ENCODE measurements at regions not wholly inside any gene's neighbourhood (a gene's known extent, or its start where the extent isn't known, plus 50 kb on each side); places are given as distances from the start of the nearest gene placed in this dataset.
"Not testable (repeated sequence)": the region's sequence is repeated elsewhere in the genome, so short reads cannot be mapped to it uniquely, and the experiment has no call there.

DNA sequence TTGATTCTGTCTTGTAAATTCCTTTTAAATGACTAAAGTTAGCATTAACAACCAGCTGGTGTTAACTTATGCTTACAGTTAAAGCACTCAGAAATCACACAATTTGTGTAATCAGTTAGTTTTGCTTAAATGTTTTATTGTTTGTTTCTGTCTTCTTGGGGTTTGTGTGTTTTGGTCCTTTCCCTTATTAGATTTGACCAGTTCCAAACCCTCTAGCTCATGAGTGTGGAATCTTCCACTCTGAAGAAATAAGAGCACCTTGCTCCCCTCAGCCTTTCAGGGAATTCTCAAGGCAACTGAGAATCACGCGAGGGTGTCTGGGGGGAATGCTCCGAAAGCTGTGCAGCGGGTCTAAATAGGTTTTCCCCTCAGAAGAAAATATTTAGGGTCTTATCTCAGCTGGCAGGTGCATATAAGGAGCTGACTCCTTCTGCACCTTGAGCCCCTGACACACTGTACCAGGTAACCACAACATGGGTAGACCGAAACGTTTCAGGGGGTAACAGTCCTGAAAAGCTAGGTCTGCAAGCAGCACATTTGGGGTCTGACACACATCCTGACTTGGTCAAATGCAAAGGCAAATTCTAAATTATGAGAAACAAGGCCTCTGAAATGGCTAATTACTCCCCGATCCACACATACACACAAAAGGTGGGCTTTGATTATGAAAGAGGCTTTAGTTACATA lies 188.1 kb upstream of the ETV3 start:
- no peak for DNase-seq (ENCODE audit: low spot score)

DNA sequence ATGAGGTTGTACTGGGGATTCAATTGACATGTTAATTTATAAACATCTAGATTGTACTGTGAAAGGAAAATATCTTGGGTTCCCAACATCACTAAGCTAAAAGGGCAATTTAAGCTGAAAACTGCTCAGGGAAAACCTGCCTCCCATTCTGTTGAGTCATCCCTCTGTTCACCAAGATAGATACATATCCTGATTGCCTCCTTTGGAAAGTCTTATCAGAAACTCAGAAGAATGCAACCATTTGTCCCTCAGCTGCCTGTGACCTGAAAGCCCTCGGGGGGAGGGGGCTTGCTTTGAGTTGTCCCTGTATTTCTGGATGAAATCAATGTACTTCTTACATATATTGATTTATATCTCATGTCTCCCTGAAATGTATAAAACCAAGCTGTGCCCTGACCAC lies 187.0 kb upstream of the ETV3 start:
- no peak for DNase-seq (ENCODE audit: low spot score)

DNA sequence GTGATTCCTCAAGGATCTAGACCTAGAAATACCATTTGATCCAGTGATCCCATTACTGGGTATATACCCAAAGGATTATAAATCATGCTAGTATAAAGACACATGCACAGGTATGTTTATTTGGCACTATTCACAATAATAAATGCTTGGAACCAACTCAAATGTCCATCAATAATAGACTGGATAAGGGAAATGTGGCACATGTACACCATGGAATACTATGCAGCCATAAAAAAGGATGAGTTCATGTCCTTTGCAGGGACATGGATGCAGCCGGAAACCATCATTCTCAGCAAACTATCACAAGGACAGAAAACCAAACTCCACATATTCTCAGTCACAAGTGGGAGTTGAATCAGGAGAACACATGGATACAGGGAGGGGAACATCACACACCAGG lies 183.8 kb upstream of the ETV3 start:
- DNase-seq (ENCODE audit: low spot score): not testable (repeated sequence)

DNA sequence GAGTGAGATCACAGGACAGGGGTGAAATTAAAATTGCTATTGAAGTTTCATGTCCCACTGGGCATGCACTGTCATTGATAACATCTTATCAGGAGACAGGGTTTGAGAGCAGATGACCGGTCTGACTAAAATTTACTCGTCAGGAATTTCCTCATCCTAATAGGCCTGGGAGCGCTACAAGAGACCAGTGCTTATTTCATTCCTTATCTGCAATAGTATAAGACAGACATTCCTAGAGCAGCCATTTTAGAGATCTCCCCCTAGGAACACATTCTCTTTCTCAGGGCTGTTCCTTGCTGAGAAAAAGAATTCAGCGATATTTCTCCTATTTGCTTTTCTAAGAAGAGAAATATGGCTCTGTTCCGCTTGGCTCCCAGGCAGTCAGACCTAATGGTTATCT lies 181.4 kb upstream of the ETV3 start:
- no peak for DNase-seq (ENCODE audit: low spot score)

DNA sequence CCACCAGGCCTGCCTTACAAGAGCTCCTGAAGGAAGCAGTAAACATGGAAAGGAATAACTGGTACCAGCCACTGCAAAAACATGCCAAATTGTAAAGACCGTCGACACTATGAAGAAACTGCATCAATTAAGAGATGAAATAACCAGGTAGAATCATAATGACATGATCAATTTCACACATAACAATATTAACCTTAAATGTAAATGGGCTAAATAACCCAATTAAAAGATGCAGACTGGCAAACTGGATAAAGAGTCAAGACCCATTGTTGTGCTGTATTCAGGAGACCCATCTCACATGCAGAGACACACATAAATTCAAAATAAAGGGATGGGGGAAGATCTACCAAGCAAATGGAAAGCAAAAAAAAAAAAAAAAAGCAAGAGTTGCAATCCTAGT lies 179.0 kb upstream of the ETV3 start:
- DNase-seq (ENCODE audit: low spot score): not testable (repeated sequence)

DNA sequence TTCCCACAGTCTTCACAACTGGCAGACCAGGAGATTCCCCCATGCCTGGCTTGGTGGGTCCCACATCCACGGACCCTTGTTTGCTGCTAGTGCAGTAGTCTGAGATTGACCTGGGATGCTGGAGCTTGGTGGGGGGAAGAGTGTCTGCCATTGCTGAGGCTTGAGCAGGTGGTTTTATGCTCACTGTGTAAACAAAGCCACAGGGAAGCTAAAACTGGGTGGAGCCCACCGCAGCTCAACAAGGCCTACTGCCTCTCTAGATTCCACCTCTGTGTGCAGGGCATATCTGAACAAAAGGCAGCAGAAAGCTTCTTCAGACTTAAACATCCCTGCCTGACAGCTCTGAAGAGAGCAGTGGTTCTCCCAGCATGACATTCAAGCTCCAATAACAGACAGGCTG lies 177.3 kb upstream of the ETV3 start:
- DNase-seq (ENCODE audit: low spot score): no peak

DNA sequence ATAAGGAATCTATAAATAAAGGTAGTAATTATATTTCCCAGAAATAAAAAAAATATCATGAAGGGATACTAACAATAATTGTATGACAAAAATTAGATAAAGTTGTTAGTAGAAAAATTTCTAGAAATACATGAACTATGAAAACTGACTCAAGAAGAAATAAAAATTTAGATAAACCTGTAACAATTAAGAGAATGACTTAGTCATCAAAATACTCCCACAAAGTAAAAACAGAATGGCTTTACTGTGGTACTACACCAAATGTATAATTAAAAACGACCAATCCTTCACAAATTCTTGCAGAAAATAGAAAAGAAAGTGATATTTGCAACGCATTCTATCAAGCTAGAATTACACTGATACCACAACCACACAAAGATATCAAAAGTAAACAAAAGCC lies 176.2 kb upstream of the ETV3 start:
- no peak for DNase-seq (ENCODE audit: low spot score)

DNA sequence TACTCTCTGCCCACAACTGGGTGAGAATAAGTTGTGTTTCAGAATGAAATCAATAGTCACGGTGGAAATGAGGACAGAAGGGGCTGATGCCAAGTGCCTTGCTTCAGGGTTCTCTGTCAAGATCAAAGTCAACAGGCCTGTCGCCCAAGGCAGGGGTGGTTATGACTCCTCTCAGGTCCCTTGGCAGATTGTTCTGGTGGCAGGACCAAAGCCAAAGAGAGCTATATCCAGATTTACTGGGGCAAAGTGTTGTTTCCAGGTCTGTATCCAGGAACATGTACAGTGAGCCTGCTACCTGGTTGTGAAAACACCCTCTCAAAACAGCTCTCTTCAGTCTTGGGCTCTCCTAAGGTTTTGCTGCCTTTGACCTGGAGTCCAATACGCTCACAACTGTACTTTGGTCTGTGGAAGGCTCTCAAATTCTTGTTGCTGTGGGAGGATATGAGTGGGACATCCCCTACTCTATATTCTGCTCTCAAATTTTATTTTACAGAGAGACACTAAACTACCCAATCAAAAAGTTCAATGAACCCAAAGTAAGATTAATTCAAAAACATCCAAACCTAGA lies 175.1 kb upstream of the ETV3 start:
- no peak for DNase-seq (ENCODE audit: low spot score)

DNA sequence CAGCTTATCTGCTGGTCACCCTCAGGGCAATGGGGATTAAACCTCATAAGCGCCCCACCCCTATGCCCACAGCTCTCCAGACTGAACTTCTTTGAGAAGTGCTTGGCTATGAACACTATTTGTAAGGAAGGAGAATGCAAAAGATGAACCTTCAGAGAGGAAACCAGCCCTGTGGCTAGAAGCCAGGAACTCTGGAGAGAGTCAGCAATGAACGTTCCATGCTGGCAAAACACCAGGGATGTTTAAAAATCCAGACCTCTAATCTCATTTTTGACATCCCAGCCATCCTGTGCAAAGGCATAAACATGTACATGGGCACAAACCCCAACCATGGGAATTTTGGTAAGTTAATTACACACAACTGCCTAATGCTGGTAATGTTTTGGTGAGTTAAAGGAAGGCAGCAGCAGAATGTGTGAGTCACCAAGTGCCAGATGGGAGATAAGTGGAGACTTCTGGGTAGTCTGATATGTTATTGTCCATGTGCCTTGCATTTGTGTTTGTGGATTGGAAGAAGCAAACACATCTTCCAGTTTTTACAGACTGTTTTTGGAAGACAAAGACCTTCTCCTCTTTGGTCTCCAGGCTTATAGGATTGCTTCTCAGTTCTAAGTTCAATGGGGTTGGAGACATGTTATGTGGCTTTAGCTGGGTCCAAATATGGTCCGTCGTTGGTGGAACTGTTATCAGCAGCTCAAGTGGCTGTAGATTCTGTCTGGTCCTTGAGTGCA lies 174.1 kb upstream of the ETV3 start:
- DNase-seq (ENCODE audit: low spot score): peak; percentile 62

DNA sequence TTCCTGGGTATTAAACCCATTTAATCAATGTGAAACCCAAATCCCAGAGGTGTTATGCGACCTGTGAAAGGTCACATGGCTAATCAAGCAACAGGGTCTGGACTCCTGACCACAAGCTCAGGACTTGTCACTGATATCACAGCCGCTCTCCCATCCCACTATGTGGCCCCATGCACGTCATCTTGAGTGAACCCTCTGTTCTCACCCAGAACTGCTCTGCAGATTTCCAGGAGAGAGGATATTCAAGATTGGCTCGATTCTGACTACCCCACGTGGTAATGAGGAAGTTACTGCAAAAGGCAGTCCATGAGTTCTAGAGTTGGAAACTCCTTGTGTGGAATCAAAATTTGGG lies 173.5 kb upstream of the ETV3 start:
- DNase-seq (ENCODE audit: low spot score): no peak

DNA sequence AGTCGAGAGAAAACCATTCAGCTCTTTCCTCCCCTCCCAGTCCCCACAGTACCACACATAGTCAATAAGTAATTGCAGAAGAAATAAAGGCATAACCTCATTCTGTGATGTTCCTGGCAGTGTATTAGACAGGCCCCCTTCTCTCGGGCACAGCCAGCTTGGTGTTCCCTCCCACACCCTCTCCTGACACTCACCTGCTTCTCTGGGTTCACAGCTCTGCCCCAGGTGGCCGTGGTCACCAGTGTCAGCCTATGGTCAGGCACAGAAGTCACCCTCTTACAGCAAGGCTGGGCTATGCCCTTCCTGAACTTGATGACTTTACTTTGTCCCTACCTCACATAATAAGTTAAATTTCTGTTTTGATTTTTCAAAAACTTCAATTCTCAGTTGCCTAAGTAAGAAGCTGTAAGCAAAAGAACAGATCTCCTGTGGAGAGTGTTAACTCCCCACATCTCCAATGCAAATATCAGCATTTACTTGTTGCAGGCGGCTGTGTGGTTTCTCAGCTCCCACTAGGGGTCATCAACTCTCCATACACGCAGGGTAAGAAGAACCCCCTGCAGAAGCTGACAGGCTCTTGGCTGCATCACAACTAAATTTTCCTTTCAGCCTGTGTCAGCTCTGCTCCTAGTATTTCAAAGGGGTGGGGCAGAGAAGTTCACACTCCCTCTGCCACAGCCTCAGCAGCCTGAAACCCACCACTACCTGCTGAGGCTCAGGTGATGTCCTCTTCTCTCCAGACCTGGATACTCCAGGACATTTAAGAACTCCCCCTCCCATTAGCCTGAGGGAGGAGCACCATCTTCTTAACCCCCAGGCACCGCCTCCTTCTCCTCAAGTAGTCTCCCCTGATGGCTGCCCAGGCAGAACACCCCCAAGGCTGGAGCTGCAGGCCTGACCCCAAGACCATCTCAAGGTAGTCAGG lies 172.9 kb upstream of the ETV3 start:
- peak; percentile 71 for DNase-seq (ENCODE audit: low spot score)

DNA sequence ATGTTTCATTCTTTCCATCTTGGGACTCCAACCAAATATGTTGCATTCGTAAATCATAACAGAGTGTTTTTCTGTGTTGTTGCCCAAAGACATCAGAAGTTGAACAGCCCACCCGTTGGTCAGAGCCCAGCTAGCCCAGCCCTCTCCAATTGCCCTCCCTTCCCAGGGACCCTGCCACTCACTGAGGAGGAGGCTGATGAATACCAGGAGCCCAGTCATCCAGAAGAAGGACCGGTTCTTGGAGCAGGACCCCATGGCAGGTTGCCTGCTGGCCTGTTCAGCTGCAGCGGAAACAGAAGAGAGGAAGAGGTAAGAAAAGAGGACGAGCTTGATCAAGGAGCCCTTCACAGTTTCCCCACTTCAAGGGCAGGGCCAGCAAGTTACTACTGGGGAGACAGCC lies 172.2 kb upstream of the ETV3 start:
- DNase-seq (ENCODE audit: low spot score): no peak

DNA sequence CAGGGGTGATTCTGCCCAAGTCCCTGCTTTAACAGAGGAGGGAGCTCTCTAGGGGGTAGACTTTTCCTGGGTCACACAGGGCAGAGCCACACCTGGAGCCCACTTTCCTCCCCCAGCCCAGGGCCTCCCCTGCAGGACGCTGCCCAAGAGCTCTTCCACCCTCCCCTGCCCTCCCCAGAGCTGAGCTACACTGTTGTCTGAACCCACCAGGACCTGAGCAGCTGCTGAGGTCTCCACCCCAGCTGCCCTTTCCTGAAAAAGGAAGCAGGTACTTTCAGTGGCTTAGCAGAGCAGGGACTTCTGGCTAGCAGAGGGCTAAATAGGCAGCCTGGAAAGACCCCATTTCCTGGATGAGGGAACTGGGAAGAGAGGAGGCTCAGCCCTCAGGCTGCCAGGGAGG lies 169.3 kb upstream of the ETV3 start:
- DNase-seq (ENCODE audit: low spot score): no peak

DNA sequence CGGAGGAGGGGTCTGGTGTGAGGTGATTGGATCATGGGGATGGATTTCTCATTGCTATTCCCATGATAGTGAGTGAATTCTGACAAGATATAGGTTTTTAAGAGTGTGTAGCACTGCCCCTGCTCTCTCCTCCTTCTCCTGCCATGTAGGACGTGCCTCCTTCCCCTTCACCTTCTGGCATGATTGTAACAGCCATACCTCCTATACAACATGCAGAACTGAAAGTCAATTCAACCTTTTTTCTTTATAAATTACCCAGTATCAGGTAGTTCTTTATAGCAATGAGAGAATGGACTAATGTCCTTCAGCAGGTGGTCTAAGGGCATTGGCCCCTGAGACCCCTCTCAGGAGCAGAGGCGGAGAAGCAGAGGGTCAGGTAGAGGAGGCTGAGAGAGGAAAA lies 168.7 kb upstream of the ETV3 start:
- DNase-seq (ENCODE audit: low spot score): no peak

DNA sequence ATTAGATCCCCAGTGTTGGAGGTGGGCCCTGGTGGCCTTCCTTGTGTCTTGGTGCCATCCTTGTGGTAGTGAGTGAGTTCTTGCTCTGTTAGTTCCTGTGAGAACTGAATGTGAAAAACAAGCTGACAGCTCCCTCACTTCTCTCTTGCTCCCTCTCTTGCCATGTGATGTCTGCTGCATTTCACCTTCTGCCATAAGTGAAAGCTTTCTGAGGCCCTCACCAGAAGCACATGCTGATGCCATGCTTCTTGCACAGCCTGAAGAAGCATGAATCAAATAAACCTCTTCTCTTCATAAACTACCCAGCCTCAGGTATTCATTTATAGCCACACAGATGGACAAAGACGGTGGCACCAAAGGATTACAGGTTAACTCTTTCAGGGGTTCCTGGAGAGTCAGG lies 166.1 kb upstream of the ETV3 start:
- DNase-seq (ENCODE audit: low spot score): no peak

DNA sequence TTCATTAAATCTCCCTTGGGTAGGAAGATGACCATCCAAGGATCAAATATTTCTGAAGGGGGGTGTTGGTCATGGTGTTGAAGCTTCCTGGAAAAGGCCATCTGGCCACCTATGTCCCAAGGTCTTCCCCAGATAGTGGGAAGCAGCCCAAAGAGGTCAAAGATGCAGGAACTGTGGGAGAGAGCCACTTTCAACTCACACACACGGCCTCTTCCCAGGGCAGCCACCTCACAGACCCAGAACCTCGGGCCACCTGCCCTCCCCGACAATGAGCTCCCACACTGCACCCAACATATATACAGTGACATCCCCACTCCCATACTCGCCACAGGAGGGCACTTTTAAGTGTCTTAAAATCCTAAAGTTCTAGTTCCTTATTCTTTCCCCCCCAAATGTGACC lies 164.5 kb upstream of the ETV3 start:
- DNase-seq (ENCODE audit: low spot score): no peak

DNA sequence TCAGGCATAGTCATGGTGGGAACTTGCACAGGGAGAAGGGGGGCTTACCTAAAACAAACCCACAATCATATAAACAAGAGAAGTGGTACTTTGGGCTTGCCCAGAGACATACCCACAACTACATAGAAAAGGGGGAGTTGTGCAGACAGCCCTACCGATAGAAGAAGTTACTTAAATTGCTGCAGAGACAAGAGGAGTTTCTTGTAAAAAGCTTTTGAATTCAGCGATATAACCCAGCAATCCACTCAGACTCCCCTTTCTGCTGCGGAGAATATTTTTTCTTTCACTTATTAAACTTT lies 164.0 kb upstream of the ETV3 start:
- no peak for DNase-seq (ENCODE audit: low spot score)

DNA sequence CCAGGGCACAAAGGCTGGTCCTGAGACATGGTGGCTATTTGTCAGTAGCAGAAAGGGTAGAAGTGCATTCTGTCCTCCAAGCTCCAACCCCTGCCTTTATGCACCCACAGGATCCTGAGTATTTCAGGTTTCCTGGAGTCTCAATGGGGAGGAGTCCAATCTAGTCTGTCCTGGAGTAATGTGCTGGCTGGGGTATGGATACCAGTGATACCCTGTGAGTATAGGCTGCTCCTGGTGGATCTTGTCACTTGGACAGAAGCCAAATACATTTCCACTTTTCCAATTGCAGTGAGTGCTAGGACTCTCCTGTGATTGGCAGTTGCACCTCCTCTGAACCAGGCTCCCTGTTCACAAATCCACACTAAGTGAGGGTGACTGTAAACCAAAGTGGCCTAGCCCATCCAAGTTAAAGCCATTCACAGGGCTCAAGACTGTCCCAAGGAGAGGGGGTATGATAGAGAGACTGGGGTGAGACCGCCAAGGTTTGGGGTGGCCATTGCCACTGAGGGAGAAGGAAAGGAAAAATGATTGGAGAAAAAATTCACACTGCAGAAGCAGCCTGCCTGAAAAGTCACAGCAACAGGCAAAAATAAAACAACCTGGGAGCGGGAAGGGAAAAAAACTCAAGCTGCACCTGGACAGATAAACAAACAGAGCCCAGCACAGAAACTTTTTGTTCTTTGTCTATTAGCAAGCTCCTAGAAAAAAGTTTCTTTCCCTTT lies 163.4 kb upstream of the ETV3 start:
- no peak for DNase-seq (ENCODE audit: low spot score)

DNA sequence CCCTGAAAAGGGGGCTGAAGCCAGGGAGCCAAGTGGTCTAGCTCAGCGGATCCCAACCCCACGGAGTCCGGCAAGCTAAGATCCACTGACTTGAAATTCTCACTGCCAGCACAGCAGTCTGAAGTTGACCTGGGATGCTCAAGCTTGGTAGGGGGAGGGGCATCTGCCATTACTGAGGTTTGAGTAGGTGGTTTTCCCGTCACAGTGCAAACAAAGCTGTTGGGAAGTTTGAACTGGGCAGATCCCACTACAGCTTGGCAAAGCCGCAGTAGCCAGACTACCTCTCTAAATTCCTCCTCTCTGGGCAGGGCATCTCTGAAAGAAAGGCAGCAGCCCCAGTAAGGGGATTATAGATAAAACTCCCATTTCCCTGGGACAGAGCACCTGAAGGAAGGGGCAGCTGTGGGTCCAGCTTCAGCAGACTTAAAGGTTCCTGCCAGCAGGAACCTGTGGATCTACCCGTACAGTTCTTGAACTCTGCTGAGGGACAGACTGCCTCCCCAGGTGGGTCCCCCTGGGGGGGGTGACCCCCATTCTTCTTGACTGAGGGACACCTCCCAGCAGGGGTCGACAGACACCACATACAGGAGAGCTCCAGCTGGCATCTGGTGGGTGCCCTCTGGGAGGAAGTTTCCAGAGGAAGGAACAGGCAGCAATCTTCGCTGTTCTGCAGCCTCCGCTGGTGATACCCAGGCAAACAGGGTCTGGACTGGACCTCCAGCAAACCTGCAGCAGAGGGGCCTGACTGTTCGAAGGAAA lies 156.4 kb upstream of the ETV3 start:
- DNase-seq (ENCODE audit: low spot score): not testable (repeated sequence)

DNA sequence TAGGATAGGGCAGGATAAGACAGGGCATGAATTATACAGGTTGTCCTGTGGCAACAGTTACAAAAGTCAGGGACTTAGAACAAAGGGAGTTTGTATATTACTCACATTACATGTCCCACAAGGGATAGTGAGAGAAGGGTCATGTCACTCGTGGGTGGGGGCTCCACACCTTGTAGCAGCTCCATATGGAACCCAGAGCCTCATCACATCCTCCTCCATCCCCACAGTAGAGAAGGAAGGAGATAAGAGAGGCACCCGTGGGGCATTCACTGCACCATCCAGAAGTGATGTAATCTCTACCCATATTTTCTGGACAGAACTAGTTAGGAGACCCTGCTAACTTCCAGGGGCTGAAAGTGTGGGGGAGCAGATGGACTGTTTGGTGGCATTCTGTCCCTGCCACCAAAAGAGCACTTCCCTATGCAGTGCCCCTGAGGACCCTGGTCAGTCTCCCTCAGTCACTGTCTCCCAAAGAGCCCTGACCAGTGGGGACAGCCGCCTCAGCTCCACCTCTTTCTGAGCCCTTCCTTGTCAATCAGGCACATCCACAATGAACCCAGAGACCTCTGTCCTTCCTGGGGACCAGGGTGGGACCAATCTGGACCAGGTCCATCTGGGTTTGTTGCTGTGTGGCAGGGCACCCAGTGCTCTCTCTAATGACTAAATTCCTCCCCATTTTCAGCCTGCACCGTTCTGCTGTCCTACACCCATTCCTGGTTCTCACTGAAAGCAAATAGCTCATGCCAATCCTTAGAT lies 154.8 kb upstream of the ETV3 start:
- no peak for DNase-seq (ENCODE audit: low spot score)
